MCF 10A (cell line): ENCODE measurements at regions not wholly inside any gene's neighbourhood (a gene's known extent, or its start where the extent isn't known, plus 50 kb on each side); places are given as distances from the start of the nearest gene placed in this dataset.
"Not testable (repeated sequence)": the region's sequence is repeated elsewhere in the genome, so short reads cannot be mapped to it uniquely, and the experiment has no call there.

Experiments used
- BruUV-seq: library from RNA; stranded (reverse); fragments of 400-500 nt; replicated peaks from 2 replicates; lab custom pipeline; 2021; lab: Mats Ljungman, UMichigan
- CTCF ChIA-PET: fragments of 300-600 bp; sonication (Branson Sonifier 250); formaldehyde crosslinking; extraction: SDS; loops from one replicate; lab custom pipeline; 2021; ENCODE audit warnings: antibody characterized with exemption, inconsistent platforms; lab: Yijun Ruan, JAX
- POLR2A ChIA-PET: fragments of 300-600, 350-650 bp; sonication (Branson Sonifier 250); formaldehyde crosslinking; extraction: SDS; loops from one replicate; lab custom pipeline; 2020; ENCODE audit warnings: antibody characterized with exemption, inconsistent platforms; lab: Yijun Ruan, JAX
- DNase-seq: peaks from one replicate; pipeline ENCODE4 v3.0.0-alpha.2; 2018; ENCODE audit not compliant: unreplicated experiment
- H3K27ac Mint-ChIP-seq: one replicate; pipeline ENCODE4 v1.8.0; 2022; ENCODE audit warnings: mild to moderate bottlenecking, low read depth, mixed read lengths; ENCODE audit not compliant: unreplicated experiment
- H3K27me3 Mint-ChIP-seq: one replicate; pipeline ENCODE4 v1.8.0; 2022; ENCODE audit warnings: mixed read lengths; ENCODE audit not compliant: insufficient read depth, unreplicated experiment
- H3K36me3 Mint-ChIP-seq: one replicate; pipeline ENCODE4 v1.8.0; 2022; ENCODE audit warnings: mild to moderate bottlenecking, moderate library complexity, mixed read lengths; ENCODE audit not compliant: insufficient read depth, unreplicated experiment
- H3K4me1 Mint-ChIP-seq: one replicate; pipeline ENCODE4 v1.8.0; 2022; ENCODE audit warnings: mixed read lengths; ENCODE audit not compliant: insufficient read depth, unreplicated experiment
- H3K4me3 Mint-ChIP-seq: one replicate; pipeline ENCODE4 v1.8.0; 2022; ENCODE audit warnings: mild to moderate bottlenecking, moderate library complexity, mixed read lengths; ENCODE audit not compliant: unreplicated experiment
- H3K9me3 Mint-ChIP-seq: one replicate; pipeline ENCODE4 v1.8.0; 2022; ENCODE audit warnings: mixed read lengths; ENCODE audit not compliant: unreplicated experiment
- intact Hi-C: fragments of 100-400 bp; cut with micrococcal nuclease; formaldehyde crosslinking; loops from 2 replicates; pipeline ENCODE4 v1.14.1; 2022
- TF ChIP-seq, protein P1 (sequence below): fragments of 200-600 bp; IDR thresholded peaks from one replicate; pipeline ENCODE4 v1.8.0; 2022; ENCODE audit warnings: antibody characterized with exemption, mild to moderate bottlenecking; ENCODE audit not compliant: unreplicated experiment

- Mint-ChIP-seq H3K27me3 (peaks cover 11% of the 10 kb centered on the region), H3K36me3 (no peaks in the 10 kb centered on the region), H3K4me3 (no peak overlapping the region), H3K4me1 (no peaks in the 10 kb centered on the region), H3K9me3 (no peaks in the 10 kb centered on the region), H3K27ac (no peak overlapping the region)
- BruUV-seq, result no TSS peak
- TF ChIP-seq, protein P1, sequence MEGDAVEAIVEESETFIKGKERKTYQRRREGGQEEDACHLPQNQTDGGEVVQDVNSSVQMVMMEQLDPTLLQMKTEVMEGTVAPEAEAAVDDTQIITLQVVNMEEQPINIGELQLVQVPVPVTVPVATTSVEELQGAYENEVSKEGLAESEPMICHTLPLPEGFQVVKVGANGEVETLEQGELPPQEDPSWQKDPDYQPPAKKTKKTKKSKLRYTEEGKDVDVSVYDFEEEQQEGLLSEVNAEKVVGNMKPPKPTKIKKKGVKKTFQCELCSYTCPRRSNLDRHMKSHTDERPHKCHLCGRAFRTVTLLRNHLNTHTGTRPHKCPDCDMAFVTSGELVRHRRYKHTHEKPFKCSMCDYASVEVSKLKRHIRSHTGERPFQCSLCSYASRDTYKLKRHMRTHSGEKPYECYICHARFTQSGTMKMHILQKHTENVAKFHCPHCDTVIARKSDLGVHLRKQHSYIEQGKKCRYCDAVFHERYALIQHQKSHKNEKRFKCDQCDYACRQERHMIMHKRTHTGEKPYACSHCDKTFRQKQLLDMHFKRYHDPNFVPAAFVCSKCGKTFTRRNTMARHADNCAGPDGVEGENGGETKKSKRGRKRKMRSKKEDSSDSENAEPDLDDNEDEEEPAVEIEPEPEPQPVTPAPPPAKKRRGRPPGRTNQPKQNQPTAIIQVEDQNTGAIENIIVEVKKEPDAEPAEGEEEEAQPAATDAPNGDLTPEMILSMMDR, result no peak
- ChIA-PET CTCF (interaction anchor here (0.6 to 0.9 kb wide), 5 partner anchors 10 to 301 kb away, joined by 3 to 5 read pairs (median 3); no protein-coding TSS in a partner anchor), POLR2A (interaction anchor here (1.0 kb wide), 1 partner anchor 13 kb away, joined by 5 read pairs; no protein-coding TSS in a partner anchor)
- intact Hi-C loops, result no loop called here
- DNase-seq, result peak; percentile 60
Observed at GRCh38 chr20:51272401-51272800, 249.5 kb upstream of the KCNG1 start.

- H3K4me3 Mint-ChIP-seq, result no peak overlapping the region
- no peak for DNase-seq
- intact Hi-C loops, result no loop called here
- POLR2A ChIA-PET, result interaction anchor here (1.1 kb wide), 1 partner anchor 13 kb away, joined by 3 read pairs; no protein-coding TSS in a partner anchor
- peaks cover 11% of the 10 kb centered on the region for H3K27me3 Mint-ChIP-seq
- no peak overlapping the region for H3K27ac Mint-ChIP-seq
- H3K9me3 Mint-ChIP-seq, result no peaks in the 10 kb centered on the region
- no peaks in the 10 kb centered on the region for H3K4me1 Mint-ChIP-seq
- TF ChIP-seq, protein P1, result no peak
- no peaks in the 10 kb centered on the region for H3K36me3 Mint-ChIP-seq
- BruUV-seq, result no TSS peak
- CTCF ChIA-PET, result interaction anchor here (0.6 to 1.5 kb wide), 5 partner anchors 10 to 300 kb away, joined by 3 to 5 read pairs (median 3); no protein-coding TSS in a partner anchor
Observed at GRCh38 chr20:51271931-51272330, 249.0 kb upstream of the KCNG1 start.

DNA sequence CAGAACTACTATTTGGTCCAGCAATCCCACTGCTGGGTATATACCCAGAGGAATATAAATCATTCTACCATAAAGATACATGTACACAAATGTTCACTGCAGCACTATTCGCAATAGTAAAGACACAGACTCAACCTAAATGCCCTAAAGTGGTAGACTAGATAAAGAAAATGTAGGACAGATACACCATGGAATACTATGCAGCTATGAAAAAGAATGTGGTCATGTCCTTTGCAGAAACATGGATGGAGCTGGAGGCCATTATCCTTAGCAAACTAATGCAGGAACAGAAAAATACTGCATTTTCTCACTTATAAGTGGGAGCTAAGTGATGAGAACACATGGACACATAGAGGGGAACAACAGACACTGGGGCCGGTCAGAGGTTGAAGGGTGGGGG is 248.4 kb upstream of the KCNG1 start:
- ChIA-PET CTCF (interaction anchor here (0.5 to 1.5 kb wide), 7 partner anchors 9 to 284 kb away, joined by 3 to 5 read pairs (median 4); no protein-coding TSS in a partner anchor), POLR2A (interaction anchor here (1.1 kb wide), 1 partner anchor 12 kb away, joined by 3 read pairs; no protein-coding TSS in a partner anchor)
- H3K4me1 Mint-ChIP-seq, H3K27ac Mint-ChIP-seq, H3K4me3 Mint-ChIP-seq, H3K9me3 Mint-ChIP-seq, DNase-seq, H3K36me3 Mint-ChIP-seq, intact Hi-C loops, BruUV-seq: not testable (repeated sequence)
- H3K27me3 Mint-ChIP-seq, result peaks cover 11% of the 10 kb centered on the region

- TF ChIP-seq, protein P1, result no peak
- no peak overlapping the region for H3K27ac Mint-ChIP-seq
- peaks cover 11% of the 10 kb centered on the region for H3K27me3 Mint-ChIP-seq
- ChIA-PET CTCF (interaction anchor here (0.6 to 1.4 kb wide), 3 partner anchors 10 to 531 kb away, joined by 3 to 5 read pairs (median 5); no protein-coding TSS in a partner anchor), POLR2A (interaction anchor here (0.6 to 1.8 kb wide), 4 partner anchors 8 to 40 kb away, joined by 3 to 10 read pairs (median 3); no protein-coding TSS in a partner anchor)
- no peak overlapping the region for H3K4me3 Mint-ChIP-seq
- no peaks in the 10 kb centered on the region for H3K4me1 Mint-ChIP-seq
- no peaks in the 10 kb centered on the region for H3K36me3 Mint-ChIP-seq
- H3K9me3 Mint-ChIP-seq, result peaks cover 2% of the 10 kb centered on the region
- no peak for DNase-seq
- BruUV-seq, result no TSS peak
- intact Hi-C loops, result no loop called here
Observed at GRCh38 chr20:51269671-51270070, 246.8 kb upstream of the KCNG1 start.
